ENCODE measurements at regions not wholly inside any gene's neighbourhood (a gene's known extent, or its start where the extent isn't known, plus 50 kb on each side); places are given as distances from the start of the nearest gene placed in this dataset.

DNA sequence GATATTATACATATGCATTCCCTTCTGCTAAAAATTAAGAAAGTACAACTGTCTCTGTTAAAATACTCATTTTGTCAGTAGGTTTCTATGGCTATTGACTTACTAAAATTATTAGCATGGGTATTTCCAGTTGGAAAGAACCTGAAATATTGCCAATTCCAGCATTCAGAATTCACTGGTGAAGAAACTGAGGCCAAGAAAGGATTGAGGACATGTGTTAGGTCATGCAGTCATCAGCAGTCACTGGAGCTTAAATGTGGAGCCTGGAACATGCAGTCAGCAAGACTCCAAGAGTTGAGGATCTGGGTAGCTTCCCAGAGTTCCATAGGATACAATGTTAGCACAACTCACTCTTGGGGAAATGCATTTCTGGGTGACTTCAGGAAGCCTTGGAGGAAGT lies 1335.6 kb downstream of the AACS start:
- TF ChIP-seq, protein P1, sequence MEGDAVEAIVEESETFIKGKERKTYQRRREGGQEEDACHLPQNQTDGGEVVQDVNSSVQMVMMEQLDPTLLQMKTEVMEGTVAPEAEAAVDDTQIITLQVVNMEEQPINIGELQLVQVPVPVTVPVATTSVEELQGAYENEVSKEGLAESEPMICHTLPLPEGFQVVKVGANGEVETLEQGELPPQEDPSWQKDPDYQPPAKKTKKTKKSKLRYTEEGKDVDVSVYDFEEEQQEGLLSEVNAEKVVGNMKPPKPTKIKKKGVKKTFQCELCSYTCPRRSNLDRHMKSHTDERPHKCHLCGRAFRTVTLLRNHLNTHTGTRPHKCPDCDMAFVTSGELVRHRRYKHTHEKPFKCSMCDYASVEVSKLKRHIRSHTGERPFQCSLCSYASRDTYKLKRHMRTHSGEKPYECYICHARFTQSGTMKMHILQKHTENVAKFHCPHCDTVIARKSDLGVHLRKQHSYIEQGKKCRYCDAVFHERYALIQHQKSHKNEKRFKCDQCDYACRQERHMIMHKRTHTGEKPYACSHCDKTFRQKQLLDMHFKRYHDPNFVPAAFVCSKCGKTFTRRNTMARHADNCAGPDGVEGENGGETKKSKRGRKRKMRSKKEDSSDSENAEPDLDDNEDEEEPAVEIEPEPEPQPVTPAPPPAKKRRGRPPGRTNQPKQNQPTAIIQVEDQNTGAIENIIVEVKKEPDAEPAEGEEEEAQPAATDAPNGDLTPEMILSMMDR (IDR thresholded peaks at IDR 0.05 in 2 of 3, conservative IDR thresholded peaks at IDR 0.05 in 1 of 3; ENCODE audit: control insufficient read depth in 2 of 3, extremely low read depth in 1 of 3, insufficient read depth in 1 of 3, low read depth in 3 of 3, low read length in 3 of 3), result no peak
- no peak for TF ChIP-seq FOXM1 (IDR thresholded peaks at IDR 0.05; ENCODE audit: low read depth, low read length)
